HepG2 (cell line): ENCODE measurements at regions not wholly inside any gene's neighbourhood (a gene's known extent, or its start where the extent isn't known, plus 50 kb on each side); places are given as distances from the start of the nearest gene placed in this dataset.

Experiments used
- AFF4 ChIP-seq: sonication (generic); formaldehyde crosslinking; IDR thresholded peaks from 2 replicates; pipeline ENCODE4 v1.4.0; 2020; ENCODE audit warnings: missing genetic modification reagents
- BCLAF1 ChIP-seq: fragments of 450-650 bp; IDR thresholded peaks from 2 replicates; pipeline ENCODE4 v1.6.1; 2017; ENCODE audit warnings: mild to moderate bottlenecking
- EHMT2 ChIP-seq: fragments of 200-600 bp; sonication (generic); IDR thresholded peaks from 2 replicates; pipeline ENCODE4 v1.7.0; 2017; ENCODE audit warnings: antibody characterized with exemption, low read depth, low read length, borderline replicate concordance
- EP300 ChIP-seq, 3 experiments: sonication (generic) in 1 of 3; formaldehyde crosslinking in 1 of 3; IDR thresholded peaks; 2 replicates each; pipeline versions ENCODE4 v1.5.1 to v1.6.1; 2011 to 2020; ENCODE audit warnings: low read depth in 2 of 3, low read length in 2 of 3, borderline replicate concordance in 1 of 3, improper control_type of control experiment in 1 of 3, mild to moderate bottlenecking in 1 of 3, missing genetic modification reagents in 1 of 3, moderate library complexity in 1 of 3
- HNF1B ChIP-seq: sonication (generic); formaldehyde crosslinking; IDR thresholded peaks from 2 replicates; pipeline ENCODE4 v1.5.1; 2020; ENCODE audit warnings: mild to moderate bottlenecking, moderate library complexity, missing genetic modification reagents
- KAT8 ChIP-seq: IDR thresholded peaks from 2 replicates; pipeline ENCODE4 v1.6.1; 2016; ENCODE audit warnings: missing genetic modification reagents, missing compliant biosample characterization
- NCOA2 ChIP-seq: sonication (generic); formaldehyde crosslinking; IDR thresholded peaks from 2 replicates; pipeline ENCODE4 v1.8.0; 2022; ENCODE audit warnings: inconsistent platforms
- PPARG ChIP-seq: conservative IDR thresholded peaks from 2 replicates; pipeline ENCODE4 v1.6.1; 2016; ENCODE audit warnings: missing biosample characterization, missing genetic modification reagents
- SALL1 ChIP-seq: sonication (generic); formaldehyde crosslinking; IDR thresholded peaks from 2 replicates; pipeline ENCODE4 v1.8.0; 2022; ENCODE audit warnings: mild to moderate bottlenecking, missing genetic modification reagents
- STAG1 ChIP-seq: sonication (generic); formaldehyde crosslinking; IDR thresholded peaks from 2 replicates; pipeline ENCODE4 v1.4.0; 2020; ENCODE audit warnings: missing genetic modification reagents
- ZNF33A ChIP-seq: sonication (generic); formaldehyde crosslinking; IDR thresholded peaks from 2 replicates; pipeline ENCODE4 v1.5.1; 2020; ENCODE audit warnings: missing genetic modification reagents, mild to moderate bottlenecking, moderate library complexity, borderline replicate concordance
- ZNF441 ChIP-seq: sonication (generic); formaldehyde crosslinking; IDR thresholded peaks from 2 replicates; pipeline ENCODE4 v1.7.0; 2021; ENCODE audit warnings: missing genetic modification reagents, borderline replicate concordance
- ZNF792 ChIP-seq: IDR thresholded peaks from 2 replicates; pipeline ENCODE4 v1.6.1; 2016
- ZSCAN29 ChIP-seq: sonication (generic); formaldehyde crosslinking; conservative IDR thresholded peaks from 2 replicates; pipeline ENCODE4 v1.4.0; 2020; ENCODE audit warnings: mild to moderate bottlenecking, missing genetic modification reagents
- TF ChIP-seq, protein P1 (sequence below): sonication (generic); formaldehyde crosslinking; IDR thresholded peaks from 2 replicates; pipeline ENCODE4 v1.4.0; 2020; ENCODE audit warnings: mild to moderate bottlenecking, missing genetic modification reagents, borderline replicate concordance

- TF ChIP-seq BCLAF1 (no peak), SALL1 (CRISPR knock-in tag) (peak; percentile 77; the same call in 1 of the 2 replicates), ZNF441 (peak; percentile 52; the same call in 1 of the 2 replicates), EHMT2 (peak; percentile 35; the same call in 1 of the 2 replicates), NCOA2 (peak; percentile 97), KAT8 (peak; percentile 57; the same call in 1 of the 2 replicates), HNF1B (CRISPR knock-in tag) (peak; percentile 87), AFF4 (CRISPR knock-in tag) (no peak), PPARG (CRISPR knock-in tag) (peak; percentile 72; the same call in 1 of the 2 replicates), ZNF33A (CRISPR knock-in tag) (no peak), ZNF792 (CRISPR knock-in tag) (peak; percentile 59; the same call in 1 of the 2 replicates), STAG1 (0 out of 2 replicates have a peak, but pooled peaks have one; percentile 26), ZSCAN29 (CRISPR knock-in tag) (0 out of 2 replicates have a peak, but pooled peaks have one; percentile 50), EP300 (IDR thresholded peaks at IDR 0.05; ENCODE audit: low read depth in 2 of 2, low read length in 2 of 2) (peak in 1 of 2 experiments; percentile 88; a peak in 2 of 4 replicates), EP300 (CRISPR knock-in tag; IDR thresholded peaks at IDR 0.05; ENCODE audit: borderline replicate concordance) (peak; percentile 74; the same call in 1 of the 2 replicates)
- TF ChIP-seq, protein P1, sequence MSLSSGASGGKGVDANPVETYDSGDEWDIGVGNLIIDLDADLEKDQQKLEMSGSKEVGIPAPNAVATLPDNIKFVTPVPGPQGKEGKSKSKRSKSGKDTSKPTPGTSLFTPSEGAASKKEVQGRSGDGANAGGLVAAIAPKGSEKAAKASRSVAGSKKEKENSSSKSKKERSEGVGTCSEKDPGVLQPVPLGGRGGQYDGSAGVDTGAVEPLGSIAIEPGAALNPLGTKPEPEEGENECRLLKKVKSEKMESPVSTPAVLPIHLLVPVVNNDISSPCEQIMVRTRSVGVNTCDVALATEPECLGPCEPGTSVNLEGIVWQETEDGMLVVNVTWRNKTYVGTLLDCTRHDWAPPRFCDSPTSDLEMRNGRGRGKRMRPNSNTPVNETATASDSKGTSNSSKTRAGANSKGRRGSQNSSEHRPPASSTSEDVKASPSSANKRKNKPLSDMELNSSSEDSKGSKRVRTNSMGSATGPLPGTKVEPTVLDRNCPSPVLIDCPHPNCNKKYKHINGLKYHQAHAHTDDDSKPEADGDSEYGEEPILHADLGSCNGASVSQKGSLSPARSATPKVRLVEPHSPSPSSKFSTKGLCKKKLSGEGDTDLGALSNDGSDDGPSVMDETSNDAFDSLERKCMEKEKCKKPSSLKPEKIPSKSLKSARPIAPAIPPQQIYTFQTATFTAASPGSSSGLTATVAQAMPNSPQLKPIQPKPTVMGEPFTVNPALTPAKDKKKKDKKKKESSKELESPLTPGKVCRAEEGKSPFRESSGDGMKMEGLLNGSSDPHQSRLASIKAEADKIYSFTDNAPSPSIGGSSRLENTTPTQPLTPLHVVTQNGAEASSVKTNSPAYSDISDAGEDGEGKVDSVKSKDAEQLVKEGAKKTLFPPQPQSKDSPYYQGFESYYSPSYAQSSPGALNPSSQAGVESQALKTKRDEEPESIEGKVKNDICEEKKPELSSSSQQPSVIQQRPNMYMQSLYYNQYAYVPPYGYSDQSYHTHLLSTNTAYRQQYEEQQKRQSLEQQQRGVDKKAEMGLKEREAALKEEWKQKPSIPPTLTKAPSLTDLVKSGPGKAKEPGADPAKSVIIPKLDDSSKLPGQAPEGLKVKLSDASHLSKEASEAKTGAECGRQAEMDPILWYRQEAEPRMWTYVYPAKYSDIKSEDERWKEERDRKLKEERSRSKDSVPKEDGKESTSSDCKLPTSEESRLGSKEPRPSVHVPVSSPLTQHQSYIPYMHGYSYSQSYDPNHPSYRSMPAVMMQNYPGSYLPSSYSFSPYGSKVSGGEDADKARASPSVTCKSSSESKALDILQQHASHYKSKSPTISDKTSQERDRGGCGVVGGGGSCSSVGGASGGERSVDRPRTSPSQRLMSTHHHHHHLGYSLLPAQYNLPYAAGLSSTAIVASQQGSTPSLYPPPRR (CRISPR knock-in tag), result peak; percentile 79
These were observed 314.0 kb downstream of the LMO4 start (continued) for GRCh38 chr1:87642581-87643221.
